Breast epithelium (tissue), 3 donors: ENCODE measurements at regions not wholly inside any gene's neighbourhood (a gene's known extent, or its start where the extent isn't known, plus 50 kb on each side); places are given as distances from the start of the nearest gene placed in this dataset.

Experiments
- POLR2A ChIP-seq: fragments of 450-650 bp; IDR thresholded peaks from one replicate; pipeline ENCODE4 v1.6.1; 2016; ENCODE audit warnings: antibody characterized with exemption, mild to moderate bottlenecking, moderate library complexity
- TF ChIP-seq, protein P1 (sequence below), 3 donors: fragments of 450-650 bp; IDR thresholded peaks; one replicate each; pipeline ENCODE4 v1.5.1; 2016 to 2017; ENCODE audit warnings: antibody characterized with exemption in 3 of 3, mild to moderate bottlenecking in 3 of 3, moderate library complexity in 3 of 3

DNA sequence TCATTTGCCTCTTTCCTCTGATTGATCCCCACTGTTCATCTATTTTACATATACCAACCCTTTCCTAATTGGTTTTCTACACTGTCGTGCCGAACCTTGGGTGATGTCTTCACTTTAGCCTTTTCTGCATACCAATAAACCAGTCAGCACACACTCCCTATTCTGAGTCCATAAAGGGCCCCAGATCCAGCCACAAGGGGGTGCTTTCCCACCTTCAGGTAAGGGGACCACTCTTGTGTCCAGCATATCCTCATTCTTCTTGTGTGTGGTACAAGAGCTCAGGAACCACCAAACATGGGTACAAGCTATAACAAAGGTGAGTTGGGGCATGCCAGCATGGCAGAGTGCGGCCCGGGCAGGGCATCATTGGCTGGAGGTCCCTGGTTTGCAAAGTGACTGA lies 859.8 kb downstream of the FSCB start:
- no peak for TF ChIP-seq POLR2A
- TF ChIP-seq, protein P1, sequence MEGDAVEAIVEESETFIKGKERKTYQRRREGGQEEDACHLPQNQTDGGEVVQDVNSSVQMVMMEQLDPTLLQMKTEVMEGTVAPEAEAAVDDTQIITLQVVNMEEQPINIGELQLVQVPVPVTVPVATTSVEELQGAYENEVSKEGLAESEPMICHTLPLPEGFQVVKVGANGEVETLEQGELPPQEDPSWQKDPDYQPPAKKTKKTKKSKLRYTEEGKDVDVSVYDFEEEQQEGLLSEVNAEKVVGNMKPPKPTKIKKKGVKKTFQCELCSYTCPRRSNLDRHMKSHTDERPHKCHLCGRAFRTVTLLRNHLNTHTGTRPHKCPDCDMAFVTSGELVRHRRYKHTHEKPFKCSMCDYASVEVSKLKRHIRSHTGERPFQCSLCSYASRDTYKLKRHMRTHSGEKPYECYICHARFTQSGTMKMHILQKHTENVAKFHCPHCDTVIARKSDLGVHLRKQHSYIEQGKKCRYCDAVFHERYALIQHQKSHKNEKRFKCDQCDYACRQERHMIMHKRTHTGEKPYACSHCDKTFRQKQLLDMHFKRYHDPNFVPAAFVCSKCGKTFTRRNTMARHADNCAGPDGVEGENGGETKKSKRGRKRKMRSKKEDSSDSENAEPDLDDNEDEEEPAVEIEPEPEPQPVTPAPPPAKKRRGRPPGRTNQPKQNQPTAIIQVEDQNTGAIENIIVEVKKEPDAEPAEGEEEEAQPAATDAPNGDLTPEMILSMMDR (IDR thresholded peaks at IDR 0.05), result no peak
